HEK293 (cell line): ENCODE measurements at regions not wholly inside any gene's neighbourhood (a gene's known extent, or its start where the extent isn't known, plus 50 kb on each side); places are given as distances from the start of the nearest gene placed in this dataset.

Experiments used
- CTCF ChIA-PET: fragments of 350-600 bp; formaldehyde crosslinking; extraction: SDS; loops from one replicate; lab custom pipeline; 2021; ENCODE audit warnings: antibody characterized with exemption; lab: Yijun Ruan, JAX
- POLR2A ChIA-PET: fragments of 300-600 bp; formaldehyde crosslinking; extraction: SDS; loops from one replicate; lab custom pipeline; 2020; ENCODE audit warnings: antibody characterized with exemption, inconsistent platforms; lab: Yijun Ruan, JAX
- H3K27ac ChIP-seq: fragments of 200-500 bp; sonication (Bioruptor generic); 2 replicates; pipeline ENCODE4 v1.5.1; 2014; ENCODE audit warnings: low read depth, low read length, control low read depth, inconsistent platforms; ENCODE audit errors: extremely low read depth
- H3K36me3 ChIP-seq, 2 experiments: fragments of 200-500 bp in 1 of 2; sonication (Bioruptor generic) in 1 of 2; 1 replicate in 1 of 2; 2 replicates in 1 of 2; pipeline ENCODE4 v1.5.1; 2014 to 2017; ENCODE audit warnings: inconsistent platforms in 2 of 2, low read length in 2 of 2; ENCODE audit not compliant: control insufficient read depth in 2 of 2, insufficient read depth in 1 of 2
- H3K4me1 ChIP-seq: fragments of 200-500 bp; sonication (Bioruptor generic); 2 replicates; pipeline ENCODE4 v1.5.1; 2014; ENCODE audit warnings: mild to moderate bottlenecking, low read length, inconsistent platforms; ENCODE audit not compliant: control insufficient read depth, insufficient read depth
- H3K4me3 ChIP-seq: 2 replicates; pipeline ENCODE4 v1.5.1; 2011; ENCODE audit warnings: low read depth, mild to moderate bottlenecking, control low read depth, low read length, moderate library complexity
- H3K9me3 ChIP-seq: fragments of 200-500 bp; sonication (Bioruptor generic); 2 replicates; pipeline ENCODE4 v1.5.1; 2014; ENCODE audit warnings: low read depth, low read length, inconsistent platforms; ENCODE audit not compliant: control insufficient read depth, insufficient read depth
- FEZF1 ChIP-seq: fragments of 450-650 bp; formaldehyde crosslinking; IDR thresholded peaks from 2 replicates; pipeline ENCODE4 v1.5.1; 2016; ENCODE audit warnings: missing biosample characterization, missing genetic modification characterization
- HOXA7 ChIP-seq: sonication (generic); formaldehyde crosslinking; IDR thresholded peaks from 2 replicates; pipeline ENCODE4 v1.8.1; 2022; ENCODE audit warnings: missing genetic modification reagents, borderline replicate concordance
- MZF1 ChIP-seq: fragments of 450-650 bp; formaldehyde crosslinking; IDR thresholded peaks from 2 replicates; pipeline ENCODE4 v1.5.1; 2017; ENCODE audit warnings: missing biosample characterization, missing genetic modification characterization, borderline replicate concordance
- PRDM6 ChIP-seq: fragments of 450-650 bp; formaldehyde crosslinking; IDR thresholded peaks from 2 replicates; pipeline ENCODE4 v1.5.1; 2017; ENCODE audit warnings: missing biosample characterization, missing genetic modification characterization
- SETDB1 ChIP-seq: IDR thresholded peaks from one replicate; pipeline ENCODE4 v1.6.1; 2017; ENCODE audit warnings: mild to moderate bottlenecking, low read length, moderate library complexity, mixed read lengths; ENCODE audit not compliant: insufficient read length
- SP2 ChIP-seq: fragments of 450-650 bp; formaldehyde crosslinking; IDR thresholded peaks from 2 replicates; pipeline ENCODE4 v1.5.1; 2016; ENCODE audit warnings: missing biosample characterization, missing genetic modification characterization
- TRIM28 ChIP-seq: IDR thresholded peaks from 2 replicates; pipeline ENCODE4 v1.6.1; 2011; ENCODE audit warnings: low read length, control low read depth, borderline replicate concordance
- ZBTB44 ChIP-seq: fragments of 450-650 bp; IDR thresholded peaks from 2 replicates; pipeline ENCODE4 v1.5.1; 2018; ENCODE audit warnings: missing biosample characterization, mild to moderate bottlenecking, missing genetic modification characterization
- ZBTB8A ChIP-seq: fragments of 450-650 bp; formaldehyde crosslinking; IDR thresholded peaks from 2 replicates; pipeline ENCODE4 v1.5.1; 2016; ENCODE audit warnings: missing biosample characterization, missing genetic modification characterization
- ZNF10 ChIP-seq: fragments of 450-650 bp; formaldehyde crosslinking; IDR thresholded peaks from 2 replicates; pipeline ENCODE4 v1.5.1; 2017; ENCODE audit warnings: missing biosample characterization, missing genetic modification characterization
- ZNF211 ChIP-seq: fragments of 450-650 bp; formaldehyde crosslinking; IDR thresholded peaks from 2 replicates; pipeline ENCODE4 v1.5.1; 2016; ENCODE audit warnings: low read depth, missing biosample characterization, missing genetic modification characterization
- ZNF335 ChIP-seq: fragments of 450-650 bp; formaldehyde crosslinking; conservative IDR thresholded peaks from 2 replicates; pipeline ENCODE4 v1.5.1; 2016; ENCODE audit warnings: missing biosample characterization, missing genetic modification characterization
- ZNF394 ChIP-seq: fragments of 450-650 bp; formaldehyde crosslinking; IDR thresholded peaks from 2 replicates; pipeline ENCODE4 v1.5.1; 2016; ENCODE audit warnings: missing biosample characterization, missing genetic modification characterization, mild to moderate bottlenecking, moderate library complexity, borderline replicate concordance
- ZNF398 ChIP-seq: fragments of 450-650 bp; formaldehyde crosslinking; IDR thresholded peaks from 2 replicates; pipeline ENCODE4 v1.5.1; 2017; ENCODE audit warnings: missing biosample characterization, missing genetic modification characterization
- ZNF433 ChIP-seq: fragments of 450-650 bp; formaldehyde crosslinking; IDR thresholded peaks from 2 replicates; pipeline ENCODE4 v1.5.1; 2016; ENCODE audit warnings: missing biosample characterization, missing genetic modification characterization, low read depth
- ZNF530 ChIP-seq: fragments of 450-650 bp; formaldehyde crosslinking; IDR thresholded peaks from 2 replicates; pipeline ENCODE4 v1.5.1; 2016; ENCODE audit warnings: low read depth, missing biosample characterization, missing genetic modification characterization
- ZNF571 ChIP-seq: fragments of 450-650 bp; formaldehyde crosslinking; IDR thresholded peaks from 2 replicates; pipeline ENCODE4 v1.5.0; 2017; ENCODE audit warnings: missing biosample characterization, missing genetic modification characterization
- ZNF600 ChIP-seq: fragments of 450-650 bp; formaldehyde crosslinking; IDR thresholded peaks from 2 replicates; pipeline ENCODE4 v1.5.1; 2016; ENCODE audit warnings: missing biosample characterization, missing genetic modification characterization
- ZNF610 ChIP-seq: fragments of 450-650 bp; formaldehyde crosslinking; IDR thresholded peaks from 2 replicates; pipeline ENCODE4 v1.5.1; 2016; ENCODE audit warnings: missing biosample characterization, missing genetic modification characterization, borderline replicate concordance
- ZNF707 ChIP-seq: fragments of 450-650 bp; formaldehyde crosslinking; IDR thresholded peaks from 2 replicates; pipeline ENCODE4 v1.5.1; 2016; ENCODE audit warnings: missing biosample characterization, missing genetic modification characterization
- TF ChIP-seq, protein P1 (sequence below): fragments of 450-650 bp; formaldehyde crosslinking; IDR thresholded peaks from 2 replicates; pipeline ENCODE4 v1.5.1; 2016; ENCODE audit warnings: missing biosample characterization, missing genetic modification characterization
- TF ChIP-seq, protein P2 (sequence below): fragments of 450-650 bp; formaldehyde crosslinking; IDR thresholded peaks from 2 replicates; pipeline ENCODE4 v1.5.1; 2016; ENCODE audit warnings: missing biosample characterization, missing genetic modification characterization, low read depth

DNA sequence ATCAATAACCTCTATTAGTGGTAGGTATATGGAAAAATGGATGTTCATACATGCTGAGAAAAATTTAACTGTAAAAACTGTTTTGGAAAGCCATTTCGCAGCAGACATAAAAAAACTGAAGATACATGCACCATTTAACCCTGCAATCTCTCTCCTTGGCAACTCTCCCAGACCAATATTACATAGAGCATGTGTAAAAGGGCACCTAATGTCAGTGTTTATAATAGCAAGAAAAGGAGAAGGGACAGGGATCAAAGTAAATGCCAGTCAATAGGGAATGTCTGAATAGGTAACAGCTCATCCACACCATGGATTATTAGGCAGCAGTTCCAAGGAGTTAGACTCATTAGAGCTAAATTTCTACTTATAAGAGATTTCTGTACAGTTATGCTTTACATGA is 77.2 kb downstream of the BTG1 start (continued):
- TF ChIP-seq SP2 (no peak), ZNF707 (tag by site-specific recombination) (no peak), FEZF1 (tag by site-specific recombination) (peak; percentile 74), PRDM6 (tag by site-specific recombination) (peak; percentile 87), ZNF211 (tag by site-specific recombination) (0 out of 2 replicates have a peak, but pooled peaks have one; percentile 47), ZBTB44 (tag by site-specific recombination) (peak; percentile 55)
- TF ChIP-seq, all 188 proteins: peak for 5

DNA sequence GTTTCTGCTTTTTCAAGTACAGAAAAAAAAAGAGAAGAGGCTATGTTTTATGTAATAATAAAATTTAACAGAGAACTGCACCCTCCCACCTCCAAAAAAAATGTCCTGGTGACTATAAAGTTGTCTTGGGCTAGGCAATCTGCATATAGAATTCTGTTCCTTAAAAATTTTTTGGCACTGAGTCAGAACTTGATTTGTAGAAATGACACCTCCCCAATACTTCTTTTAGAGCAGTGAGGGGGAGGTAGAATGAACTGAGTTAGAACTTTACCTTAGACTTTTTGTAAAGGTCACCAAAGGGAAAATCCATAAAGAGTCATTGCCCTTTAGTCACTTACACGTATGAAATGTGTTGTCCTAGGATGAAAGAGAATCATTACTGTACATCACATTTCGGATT is 80.0 kb downstream of the BTG1 start:
- CTCF ChIA-PET = interaction anchor here (0.6 kb wide), 1 partner anchor 679 kb away, joined by 3 read pairs; no protein-coding TSS in a partner anchor
- POLR2A ChIA-PET = no interaction called here
- no peaks in the 10 kb centered on the region for H3K36me3 ChIP-seq
- no peaks in the 10 kb centered on the region for H3K9me3 ChIP-seq
- no peak overlapping the region for H3K27ac ChIP-seq
- TF ChIP-seq HOXA7 (CRISPR knock-in tag) (no peak), ZNF600 (tag by site-specific recombination) (no peak), ZNF398 (tag by site-specific recombination) (no peak), ZNF530 (no peak)
- peaks cover 20% of the 10 kb centered on the region for H3K4me1 ChIP-seq
- H3K4me3 ChIP-seq = no peak overlapping the region

DNA sequence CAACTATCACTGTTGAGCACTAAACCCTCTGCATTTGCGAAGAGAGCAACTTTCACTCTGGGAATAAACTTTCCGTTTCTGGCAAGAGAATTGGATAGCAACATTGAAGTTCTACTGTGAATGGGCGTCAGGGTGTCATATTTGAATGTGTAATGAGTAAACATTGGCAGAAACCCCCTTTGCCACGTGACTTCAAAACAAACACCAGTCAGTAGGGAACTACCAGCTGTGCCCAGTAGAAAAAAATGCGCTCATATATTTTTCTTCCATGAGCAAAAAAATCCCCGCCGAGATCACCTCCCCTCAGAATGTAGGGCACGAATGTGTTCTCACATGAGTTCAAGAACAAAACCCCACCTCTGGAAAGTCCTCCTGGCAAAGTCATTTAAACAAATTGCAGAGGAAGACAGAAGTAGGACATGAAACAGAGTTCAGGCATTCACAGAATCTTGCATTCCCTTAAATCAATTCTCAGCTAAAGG is 80.6 kb downstream of the BTG1 start:
- Histone ChIP-seq H3K36me3 (no peaks in the 10 kb centered on the region), H3K27ac (no peak overlapping the region), H3K9me3 (no peaks in the 10 kb centered on the region), H3K4me1 (peaks cover 20% of the 10 kb centered on the region), H3K4me3 (no peak overlapping the region)
- ChIA-PET CTCF (interaction anchor here (0.6 kb wide), 1 partner anchor 678 kb away, joined by 3 read pairs; no protein-coding TSS in a partner anchor), POLR2A (no interaction called here)
- TF ChIP-seq, protein P1, sequence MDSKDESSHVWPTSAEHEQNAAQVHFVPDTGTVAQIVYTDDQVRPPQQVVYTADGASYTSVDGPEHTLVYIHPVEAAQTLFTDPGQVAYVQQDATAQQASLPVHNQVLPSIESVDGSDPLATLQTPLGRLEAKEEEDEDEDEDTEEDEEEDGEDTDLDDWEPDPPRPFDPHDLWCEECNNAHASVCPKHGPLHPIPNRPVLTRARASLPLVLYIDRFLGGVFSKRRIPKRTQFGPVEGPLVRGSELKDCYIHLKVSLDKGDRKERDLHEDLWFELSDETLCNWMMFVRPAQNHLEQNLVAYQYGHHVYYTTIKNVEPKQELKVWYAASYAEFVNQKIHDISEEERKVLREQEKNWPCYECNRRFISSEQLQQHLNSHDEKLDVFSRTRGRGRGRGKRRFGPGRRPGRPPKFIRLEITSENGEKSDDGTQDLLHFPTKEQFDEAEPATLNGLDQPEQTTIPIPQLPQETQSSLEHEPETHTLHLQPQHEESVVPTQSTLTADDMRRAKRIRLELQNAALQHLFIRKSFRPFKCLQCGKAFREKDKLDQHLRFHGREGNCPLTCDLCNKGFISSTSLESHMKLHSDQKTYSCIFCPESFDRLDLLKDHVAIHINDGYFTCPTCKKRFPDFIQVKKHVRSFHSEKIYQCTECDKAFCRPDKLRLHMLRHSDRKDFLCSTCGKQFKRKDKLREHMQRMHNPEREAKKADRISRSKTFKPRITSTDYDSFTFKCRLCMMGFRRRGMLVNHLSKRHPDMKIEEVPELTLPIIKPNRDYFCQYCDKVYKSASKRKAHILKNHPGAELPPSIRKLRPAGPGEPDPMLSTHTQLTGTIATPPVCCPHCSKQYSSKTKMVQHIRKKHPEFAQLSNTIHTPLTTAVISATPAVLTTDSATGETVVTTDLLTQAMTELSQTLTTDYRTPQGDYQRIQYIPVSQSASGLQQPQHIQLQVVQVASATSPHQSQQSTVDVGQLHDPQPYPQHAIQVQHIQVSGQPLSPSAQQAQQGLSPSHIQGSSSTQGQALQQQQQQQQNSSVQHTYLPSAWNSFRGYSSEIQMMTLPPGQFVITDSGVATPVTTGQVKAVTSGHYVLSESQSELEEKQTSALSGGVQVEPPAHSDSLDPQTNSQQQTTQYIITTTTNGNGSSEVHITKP (tag by site-specific recombination) = no peak
- no peak for TF ChIP-seq SETDB1
- no peak for TF ChIP-seq TRIM28
- no peak for TF ChIP-seq ZNF571 (tag by site-specific recombination)
- no peak for TF ChIP-seq ZNF433
- TF ChIP-seq ZBTB8A (tag by site-specific recombination) = no peak
- no peak for TF ChIP-seq ZNF394 (tag by site-specific recombination)
- TF ChIP-seq ZNF335 (tag by site-specific recombination) = peak; percentile 60
- no peak for TF ChIP-seq ZNF10
- peak; percentile 71; the same call in 1 of the 2 replicates for TF ChIP-seq MZF1
- no peak for TF ChIP-seq ZNF610 (tag by site-specific recombination)
- TF ChIP-seq, protein P2, sequence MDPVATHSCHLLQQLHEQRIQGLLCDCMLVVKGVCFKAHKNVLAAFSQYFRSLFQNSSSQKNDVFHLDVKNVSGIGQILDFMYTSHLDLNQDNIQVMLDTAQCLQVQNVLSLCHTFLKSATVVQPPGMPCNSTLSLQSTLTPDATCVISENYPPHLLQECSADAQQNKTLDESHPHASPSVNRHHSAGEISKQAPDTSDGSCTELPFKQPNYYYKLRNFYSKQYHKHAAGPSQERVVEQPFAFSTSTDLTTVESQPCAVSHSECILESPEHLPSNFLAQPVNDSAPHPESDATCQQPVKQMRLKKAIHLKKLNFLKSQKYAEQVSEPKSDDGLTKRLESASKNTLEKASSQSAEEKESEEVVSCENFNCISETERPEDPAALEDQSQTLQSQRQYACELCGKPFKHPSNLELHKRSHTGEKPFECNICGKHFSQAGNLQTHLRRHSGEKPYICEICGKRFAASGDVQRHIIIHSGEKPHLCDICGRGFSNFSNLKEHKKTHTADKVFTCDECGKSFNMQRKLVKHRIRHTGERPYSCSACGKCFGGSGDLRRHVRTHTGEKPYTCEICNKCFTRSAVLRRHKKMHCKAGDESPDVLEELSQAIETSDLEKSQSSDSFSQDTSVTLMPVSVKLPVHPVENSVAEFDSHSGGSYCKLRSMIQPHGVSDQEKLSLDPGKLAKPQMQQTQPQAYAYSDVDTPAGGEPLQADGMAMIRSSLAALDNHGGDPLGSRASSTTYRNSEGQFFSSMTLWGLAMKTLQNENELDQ (tag by site-specific recombination) = no peak
